Suprapubic skin (tissue), 4 donors: ENCODE measurements at regions not wholly inside any gene's neighbourhood (a gene's known extent, or its start where the extent isn't known, plus 50 kb on each side); places are given as distances from the start of the nearest gene placed in this dataset.

Source experiments
- DNase-seq, 2 donors: peaks; one replicate each; pipeline ENCODE4 v3.0.0-alpha.2; 2019; ENCODE audit warnings: low spot score in 2 of 2
- H3K27ac ChIP-seq: fragments of 200-600 bp; sonication (generic); one replicate; pipeline ENCODE4 v1.5.1; 2019
- H3K27me3 ChIP-seq: fragments of 200-600 bp; sonication (generic); one replicate; pipeline ENCODE4 v1.5.1; 2019
- H3K36me3 ChIP-seq: fragments of 200-600 bp; sonication (generic); one replicate; pipeline ENCODE4 v1.5.1; 2019
- H3K4me1 ChIP-seq: fragments of 200-600 bp; sonication (generic); one replicate; pipeline ENCODE4 v1.5.1; 2019
- H3K4me3 ChIP-seq: fragments of 200-600 bp; sonication (generic); one replicate; pipeline ENCODE4 v1.5.1; 2019; ENCODE audit warnings: mild to moderate bottlenecking
- H3K9me3 ChIP-seq: fragments of 200-600 bp; sonication (generic); one replicate; pipeline ENCODE4 v1.5.1; 2019
- CTCF ChIP-seq, 2 donors: fragments of 200-600 bp in 1 of 2; fragments of 450-650 bp in 1 of 2; sonication (generic) in 1 of 2; IDR thresholded peaks; one replicate each; pipeline ENCODE4 v1.5.1; 2016 to 2019; ENCODE audit warnings: antibody characterized with exemption in 2 of 2, mild to moderate bottlenecking in 1 of 2, moderate library complexity in 1 of 2
- EP300 ChIP-seq: sonication (generic); formaldehyde crosslinking; IDR thresholded peaks from one replicate; pipeline ENCODE4 v1.6.1; 2017; ENCODE audit warnings: antibody characterized with exemption
- POLR2A ChIP-seq, 2 donors: fragments of 450-650 bp; IDR thresholded peaks; one replicate each; pipeline ENCODE4 v1.6.1; 2017; ENCODE audit warnings: antibody characterized with exemption in 2 of 2, mild to moderate bottlenecking in 2 of 2, moderate library complexity in 2 of 2
- POLR2AphosphoS5 ChIP-seq, 3 donors: sonication (generic); formaldehyde crosslinking; IDR thresholded peaks; one replicate each; pipeline ENCODE4 v1.6.1; 2017; ENCODE audit warnings: antibody characterized with exemption in 3 of 3
- WGBS: methylation state at CpG from one replicate; pipeline ENCODE4 v1.1.5; 2018; 5-methylcytosine and 5-hydroxymethylcytosine counted together

- no peaks in the 10 kb centered on the region for H3K4me1 ChIP-seq
- no peaks in the 10 kb centered on the region for H3K9me3 ChIP-seq
- H3K27me3 ChIP-seq, result no peaks in the 10 kb centered on the region
- no peak overlapping the region for H3K27ac ChIP-seq
- TF ChIP-seq EP300 (no peak), POLR2AphosphoS5 (IDR thresholded peaks at IDR 0.05) (no peak)
- H3K36me3 ChIP-seq, result no peaks in the 10 kb centered on the region
- DNase-seq, result no peak
- H3K4me3 ChIP-seq, result no peak overlapping the region
- WGBS, result 89% methylated on average over 3 of the region's 3 CpGs
Observed at GRCh38 chr6:128672023-128672422, 151.6 kb upstream of the PTPRK start.

- H3K27me3 ChIP-seq, result no peaks in the 10 kb centered on the region
- DNase-seq, result no peak
- no peaks in the 10 kb centered on the region for H3K36me3 ChIP-seq
- H3K27ac ChIP-seq, result no peak overlapping the region
- no peak overlapping the region for H3K4me3 ChIP-seq
- no peaks in the 10 kb centered on the region for H3K4me1 ChIP-seq
- no peaks in the 10 kb centered on the region for H3K9me3 ChIP-seq
- 93% methylated on average over 4 of the region's 4 CpGs for WGBS
- TF ChIP-seq POLR2AphosphoS5 (IDR thresholded peaks at IDR 0.05), result no peak
- no peak for TF ChIP-seq CTCF (IDR thresholded peaks at IDR 0.05)
- no peak for TF ChIP-seq EP300
- no peak for TF ChIP-seq POLR2A (IDR thresholded peaks at IDR 0.05)
Observed at GRCh38 chr6:128667339-128667858, 147.0 kb upstream of the PTPRK start.

DNA sequence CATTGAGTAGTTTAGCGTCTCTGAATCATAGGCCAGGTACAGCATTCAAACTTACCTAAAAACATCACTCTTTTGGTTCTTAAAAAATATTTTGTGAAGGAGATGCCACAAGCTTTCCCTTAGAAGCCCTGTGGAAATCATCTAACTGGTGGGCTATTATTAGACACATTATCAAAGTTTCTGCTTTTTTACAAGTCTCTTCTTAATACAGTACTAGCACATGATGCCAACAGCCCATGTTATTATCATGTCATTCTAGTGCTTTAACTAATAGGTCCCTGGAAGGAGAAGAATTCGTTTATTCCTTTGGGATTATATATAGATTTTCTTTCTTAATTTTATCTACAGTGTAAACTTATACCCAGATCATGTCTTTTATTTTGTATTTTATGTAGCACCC is 146.0 kb upstream of the PTPRK start:
- H3K9me3 ChIP-seq, result no peaks in the 10 kb centered on the region
- no peak for DNase-seq
- no peaks in the 10 kb centered on the region for H3K27me3 ChIP-seq
- H3K4me3 ChIP-seq, result no peak overlapping the region
- H3K27ac ChIP-seq, result no peak overlapping the region
- no peaks in the 10 kb centered on the region for H3K36me3 ChIP-seq
- TF ChIP-seq POLR2A (IDR thresholded peaks at IDR 0.05) (no peak), EP300 (no peak), CTCF (IDR thresholded peaks at IDR 0.05) (no peak), POLR2AphosphoS5 (IDR thresholded peaks at IDR 0.05) (no peak)
- WGBS, result 74% methylated on average over 2 of the region's 2 CpGs
- no peaks in the 10 kb centered on the region for H3K4me1 ChIP-seq

DNA sequence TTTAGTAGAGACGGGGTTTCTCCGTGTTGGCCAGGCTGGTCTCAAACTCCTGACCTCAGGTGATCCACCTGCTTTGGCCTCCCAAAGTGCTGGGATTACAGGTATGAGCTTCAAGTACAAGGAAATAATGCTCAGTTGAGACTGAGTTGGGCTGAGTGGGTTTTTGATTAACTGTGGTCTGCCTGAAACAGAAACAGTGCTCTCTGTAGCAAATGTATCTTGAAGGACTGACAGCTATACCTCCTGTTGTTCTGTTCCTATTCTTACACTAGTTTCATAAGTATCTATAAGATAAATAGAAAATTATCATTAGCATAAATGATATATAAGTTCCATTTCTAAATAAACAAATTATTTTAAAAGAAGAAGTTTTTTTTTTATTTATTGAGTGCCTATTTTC is 142.8 kb upstream of the PTPRK start:
- no peaks in the 10 kb centered on the region for H3K4me1 ChIP-seq
- no peak overlapping the region for H3K4me3 ChIP-seq
- H3K9me3 ChIP-seq, result no peaks in the 10 kb centered on the region
- no peaks in the 10 kb centered on the region for H3K27me3 ChIP-seq
- no peaks in the 10 kb centered on the region for H3K36me3 ChIP-seq
- no peak overlapping the region for H3K27ac ChIP-seq
- no peak for DNase-seq
- WGBS, result 97% methylated on average over 2 of the region's 2 CpGs
- TF ChIP-seq POLR2AphosphoS5 (IDR thresholded peaks at IDR 0.05), result no peak
- no peak for TF ChIP-seq EP300
- TF ChIP-seq POLR2A (IDR thresholded peaks at IDR 0.05), result no peak
- no peak for TF ChIP-seq CTCF (IDR thresholded peaks at IDR 0.05)

DNA sequence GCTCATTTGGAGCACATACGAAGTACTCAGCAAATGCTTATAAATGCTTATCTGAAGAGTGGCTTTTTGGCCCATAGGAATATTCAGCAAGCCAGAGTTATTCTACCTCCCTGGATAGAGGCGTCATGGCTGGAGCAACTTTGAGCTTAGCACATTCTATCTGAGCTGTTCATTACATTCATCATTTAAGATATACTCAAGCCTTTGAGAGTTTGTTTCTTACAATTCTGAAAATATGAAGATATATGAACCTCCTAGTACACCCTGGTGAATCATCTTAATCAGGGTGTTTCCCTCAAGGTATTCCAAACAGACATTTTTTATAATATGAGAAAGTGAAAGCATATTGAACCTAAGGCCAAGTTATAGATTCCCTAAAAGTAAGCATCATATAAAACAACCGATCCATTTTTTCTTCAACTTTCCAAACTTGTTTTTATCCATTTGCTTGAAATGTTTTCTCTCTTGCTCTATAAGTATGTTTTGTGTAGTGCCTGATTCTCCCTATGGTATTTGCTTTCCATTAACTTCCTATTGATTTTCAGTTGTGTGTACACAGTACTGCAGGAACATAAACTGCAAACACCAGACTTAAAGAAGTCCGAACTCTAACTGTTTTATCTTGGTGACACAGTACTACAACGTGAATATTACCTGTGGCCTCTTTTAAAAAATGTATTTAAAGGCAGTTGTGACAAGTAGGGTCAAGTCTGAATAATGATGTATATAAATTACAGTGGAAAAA is 139.7 kb upstream of the PTPRK start:
- H3K4me3 ChIP-seq, result no peak overlapping the region
- no peak for TF ChIP-seq CTCF (IDR thresholded peaks at IDR 0.05)
- no peak overlapping the region for H3K27ac ChIP-seq
- H3K9me3 ChIP-seq, result no peaks in the 10 kb centered on the region
- no peaks in the 10 kb centered on the region for H3K36me3 ChIP-seq
- no peaks in the 10 kb centered on the region for H3K27me3 ChIP-seq
- no peaks in the 10 kb centered on the region for H3K4me1 ChIP-seq
- no peak for DNase-seq
- 55% methylated on average over 5 of the region's 5 CpGs for WGBS

DNA sequence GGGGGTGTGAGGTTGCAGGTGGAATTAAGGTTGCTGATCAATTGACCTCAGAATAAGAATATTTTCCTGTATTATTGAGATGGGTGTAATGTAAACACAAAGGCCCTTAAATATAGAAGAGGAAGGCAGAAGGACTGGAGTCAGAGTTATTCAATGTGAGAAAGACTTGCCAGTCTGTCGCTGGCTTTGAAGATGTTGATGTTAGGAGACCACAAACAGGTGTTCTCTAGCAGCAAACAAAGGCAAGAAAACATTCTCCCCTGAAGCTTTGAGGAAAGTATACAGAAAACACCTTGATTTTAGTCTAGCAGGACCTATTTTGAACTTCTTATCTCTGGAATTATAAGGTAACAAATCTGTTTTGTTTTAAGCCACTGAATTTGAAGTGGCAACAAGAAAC is 138.9 kb upstream of the PTPRK start:
- DNase-seq, result no peak
- H3K9me3 ChIP-seq, result no peaks in the 10 kb centered on the region
- 61% methylated on average over 1 of the region's 1 CpG for WGBS
- H3K4me3 ChIP-seq, result no peak overlapping the region
- H3K27ac ChIP-seq, result no peak overlapping the region
- no peaks in the 10 kb centered on the region for H3K4me1 ChIP-seq
- no peaks in the 10 kb centered on the region for H3K27me3 ChIP-seq
- no peaks in the 10 kb centered on the region for H3K36me3 ChIP-seq
- no peak for TF ChIP-seq CTCF (IDR thresholded peaks at IDR 0.05)
- no peak for TF ChIP-seq POLR2A (IDR thresholded peaks at IDR 0.05)
- TF ChIP-seq POLR2AphosphoS5 (IDR thresholded peaks at IDR 0.05), result no peak
- TF ChIP-seq EP300, result no peak
